B cell (primary cell): ENCODE measurements at regions not wholly inside any gene's neighbourhood (a gene's known extent, or its start where the extent isn't known, plus 50 kb on each side); places are given as distances from the start of the nearest gene placed in this dataset.

Experiments used
- ATAC-seq: fragments of 200-7000 bp; cut with Tn5 transposase; one replicate; pipeline ENCODE4 v1.10.0; 2021; ENCODE audit warnings: low read depth, mild to moderate bottlenecking, moderate number of reproducible peaks, moderate library complexity
- CTCF ChIA-PET: fragments of 350-600 bp; sonication (Branson Sonifier 250); formaldehyde crosslinking; loops from one replicate; lab custom pipeline; 2021; ENCODE audit warnings: antibody characterized with exemption, inconsistent platforms; lab: Charles Lee
- POLR2A ChIA-PET: fragments of 350-600 bp; sonication (Branson Sonifier 250); formaldehyde crosslinking; loops from one replicate; lab custom pipeline; 2021; ENCODE audit warnings: antibody characterized with exemption; lab: Charles Lee
- DNase-seq: peaks from one replicate; pipeline ENCODE4 v3.0.0; 2013
- H2AFZ ChIP-seq: 2 replicates; pipeline ENCODE4 v1.6.1; 2012; ENCODE audit warnings: mild to moderate bottlenecking, low read depth, low read length; ENCODE audit not compliant: insufficient read depth, poor library complexity, severe bottlenecking
- H3K27ac ChIP-seq, 2 donors: 1 replicate in 1 of 2; 2 replicates in 1 of 2; pipeline ENCODE4 v1.5.1; 2012 to 2013; ENCODE audit warnings: low read length in 2 of 2, mild to moderate bottlenecking in 2 of 2, moderate library complexity in 1 of 2
- H3K27me3 ChIP-seq, 4 experiments: fragments of 200-600 bp in 1 of 4; sonication (generic) in 1 of 4; replicated peaks in 1 of 4; 1 replicate in 2 of 4; 2 replicates in 2 of 4; pipeline versions ENCODE4 v1.6.1 to v1.7.0; 2013 to 2016; ENCODE audit warnings: low read length in 3 of 4, mild to moderate bottlenecking in 2 of 4, mixed read lengths in 1 of 4, moderate library complexity in 1 of 4; ENCODE audit not compliant: insufficient read depth in 4 of 4, control insufficient read depth in 3 of 4; ENCODE audit errors: control extremely low read depth in 1 of 4
- H3K36me3 ChIP-seq, 2 experiments: replicated peaks in 1 of 2; 1 replicate in 1 of 2; 2 replicates in 1 of 2; pipeline versions ENCODE4 v1.6.1 to v1.7.1; 2013; ENCODE audit warnings: low read length in 1 of 2; ENCODE audit not compliant: insufficient read depth in 2 of 2, control insufficient read depth in 1 of 2; ENCODE audit errors: control extremely low read depth in 1 of 2, extremely low read depth in 1 of 2
- H3K4me1 ChIP-seq, 2 donors: fragments of 200-600 bp in 1 of 2; sonication (generic) in 1 of 2; 1 replicate in 1 of 2; 2 replicates in 1 of 2; pipeline versions ENCODE4 v1.5.1 to v1.6.1; 2013 to 2017; ENCODE audit warnings: low read length in 2 of 2; ENCODE audit not compliant: control insufficient read depth in 2 of 2, insufficient read depth in 2 of 2
- H3K4me2 ChIP-seq: replicated peaks from 2 replicates; pipeline ENCODE3; 2012; ENCODE audit warnings: mild to moderate bottlenecking, low read depth, low read length; ENCODE audit not compliant: poor library complexity, severe bottlenecking
- H3K4me3 ChIP-seq, 5 experiments: fragments of 200-600 bp in 1 of 5; sonication (generic) in 1 of 5; 1 replicate in 3 of 5; 2 replicates in 2 of 5; pipeline versions ENCODE4 v1.5.1 to v1.7.0; 2011 to 2016; ENCODE audit warnings: low read length in 4 of 5, mild to moderate bottlenecking in 4 of 5, low read depth in 2 of 5, control low read depth in 1 of 5, moderate library complexity in 1 of 5; ENCODE audit not compliant: insufficient read depth in 1 of 5; ENCODE audit errors: control extremely low read depth in 1 of 5, extremely low read depth in 1 of 5
- H3K79me2 ChIP-seq: fragments of 200-600 bp; sonication (generic); one replicate; pipeline ENCODE4 v1.6.0; 2016; ENCODE audit warnings: low read length; ENCODE audit not compliant: control insufficient read depth, insufficient read depth
- H3K9ac ChIP-seq: fragments of 200-600 bp; sonication (generic); 2 replicates; pipeline ENCODE4 v1.6.1; 2017; ENCODE audit warnings: mild to moderate bottlenecking, low read length, moderate library complexity
- H3K9me3 ChIP-seq, 3 donors: one replicate each; pipeline versions ENCODE4 v1.6.1 to v1.7.1; 2013; ENCODE audit warnings: low read length in 2 of 3; ENCODE audit not compliant: control insufficient read depth in 2 of 3, insufficient read depth in 1 of 3; ENCODE audit errors: control extremely low read depth in 1 of 3
- H4K20me1 ChIP-seq: 2 replicates; pipeline ENCODE4 v1.6.0; 2012; ENCODE audit warnings: mild to moderate bottlenecking, low read length; ENCODE audit not compliant: insufficient read depth, control insufficient read depth, poor library complexity, severe bottlenecking
- H3K27ac Mint-ChIP-seq: one replicate; pipeline ENCODE4 v1.8.0; 2021; ENCODE audit warnings: mixed read lengths
- H3K27me3 Mint-ChIP-seq: one replicate; pipeline ENCODE4 v1.8.0; 2021; ENCODE audit warnings: mixed read lengths
- H3K4me1 Mint-ChIP-seq: one replicate; pipeline ENCODE4 v1.8.0; 2021; ENCODE audit warnings: mixed read lengths
- H3K4me3 Mint-ChIP-seq: one replicate; pipeline ENCODE4 v1.8.0; 2021; ENCODE audit warnings: mixed read lengths
- H3K9me3 Mint-ChIP-seq: one replicate; pipeline ENCODE4 v1.8.0; 2022; ENCODE audit warnings: mixed read lengths; ENCODE audit not compliant: insufficient read depth
- CTCF ChIP-seq: fragments of 200-600 bp; IDR thresholded peaks from one replicate; pipeline ENCODE4 v1.8.0; 2022; ENCODE audit warnings: antibody characterized with exemption, mild to moderate bottlenecking
- EZH2 ChIP-seq: IDR thresholded peaks from 2 replicates; pipeline ENCODE4 v1.6.1; 2012; ENCODE audit warnings: borderline replicate concordance, low read depth, mild to moderate bottlenecking, moderate library complexity, low read length; ENCODE audit not compliant: insufficient read depth, poor library complexity, severe bottlenecking
- WGBS: methylation state at CpG from one replicate; pipeline ENCODE4 v1.1.5; 2013; ENCODE audit warnings: missing lambda C conversion rate; ENCODE audit not compliant: insufficient coverage; 5-methylcytosine and 5-hydroxymethylcytosine counted together
- intact Hi-C: fragments of 100-400 bp; cut with micrococcal nuclease; formaldehyde crosslinking; loops from one replicate; pipeline ENCODE4 v1.10.0; 2022

GRCh38 chr2:103961862-103962261, 892.1 kb upstream of the POU3F3 start:
- no peak for DNase-seq
- no peak overlapping the region for H3K4me2 ChIP-seq
- no peak overlapping the region for H3K9ac ChIP-seq
- no peaks in the 10 kb centered on the region for H4K20me1 ChIP-seq
- ChIA-PET CTCF (no interaction called here), POLR2A (no interaction called here)
- H3K79me2 ChIP-seq = no peaks in the 10 kb centered on the region
- Mint-ChIP-seq H3K4me1 (no peaks in the 10 kb centered on the region), H3K27me3 (no peaks in the 10 kb centered on the region), H3K9me3 (no peaks in the 10 kb centered on the region), H3K4me3 (no peak overlapping the region), H3K27ac (no peak overlapping the region)
- no peaks in the 10 kb centered on the region for H3K27me3 ChIP-seq
- no peaks in the 10 kb centered on the region for H3K4me1 ChIP-seq
- WGBS = no CpG with 5 or more reads among the region's 4 CpGs
- no peaks in the 10 kb centered on the region for H3K9me3 ChIP-seq
- no peak overlapping the region for H2AFZ ChIP-seq
- TF ChIP-seq CTCF = no peak
- TF ChIP-seq EZH2 = no peak
- no peak for ATAC-seq
- no peak overlapping the region for H3K4me3 ChIP-seq
- intact Hi-C loops = no loop called here
- H3K27ac ChIP-seq = no peak overlapping the region
- no peaks in the 10 kb centered on the region for H3K36me3 ChIP-seq

- H4K20me1 ChIP-seq = no peaks in the 10 kb centered on the region
- H3K4me3 ChIP-seq = no peak overlapping the region
- ChIA-PET CTCF (no interaction called here), POLR2A (no interaction called here)
- H3K27ac ChIP-seq = no peak overlapping the region
- H3K36me3 ChIP-seq = no peaks in the 10 kb centered on the region
- H2AFZ ChIP-seq = no peak overlapping the region
- no peaks in the 10 kb centered on the region for H3K4me1 ChIP-seq
- no peak overlapping the region for H3K4me2 ChIP-seq
- WGBS = no CpG with 5 or more reads among the region's 4 CpGs
- Mint-ChIP-seq H3K27ac (no peak overlapping the region), H3K4me1 (no peaks in the 10 kb centered on the region), H3K4me3 (no peak overlapping the region), H3K27me3 (no peaks in the 10 kb centered on the region), H3K9me3 (no peaks in the 10 kb centered on the region)
- TF ChIP-seq CTCF = no peak
- TF ChIP-seq EZH2 = no peak
- intact Hi-C loops = no loop called here
- no peak overlapping the region for H3K9ac ChIP-seq
- no peak for DNase-seq
- no peaks in the 10 kb centered on the region for H3K9me3 ChIP-seq
- no peaks in the 10 kb centered on the region for H3K79me2 ChIP-seq
- H3K27me3 ChIP-seq = no peaks in the 10 kb centered on the region
- no peak for ATAC-seq
Observed at GRCh38 chr2:103962670-103963069, 891.2 kb upstream of the POU3F3 start.
